Thyroid gland (tissue), 4 donors: ENCODE measurements at regions not wholly inside any gene's neighbourhood (a gene's known extent, or its start where the extent isn't known, plus 50 kb on each side); places are given as distances from the start of the nearest gene placed in this dataset.
"Not testable (repeated sequence)": the region's sequence is repeated elsewhere in the genome, so short reads cannot be mapped to it uniquely, and the experiment has no call there.

Experiments used
- POLR2A ChIP-seq, 2 donors: fragments of 450-650 bp; IDR thresholded peaks; one replicate each; pipeline ENCODE4 v1.6.1; 2017; ENCODE audit warnings: antibody characterized with exemption in 2 of 2, mild to moderate bottlenecking in 2 of 2, moderate library complexity in 1 of 2
- TF ChIP-seq, protein P1 (sequence below), 6 experiments: fragments of 200-600 bp in 3 of 6; fragments of 450-650 bp in 3 of 6; sonication (generic) in 3 of 6; IDR thresholded peaks; one replicate each; pipeline ENCODE4 v1.5.1; 2016 to 2019; ENCODE audit warnings: antibody characterized with exemption in 6 of 6, mild to moderate bottlenecking in 2 of 6, inconsistent platforms in 1 of 6, moderate library complexity in 1 of 6

DNA sequence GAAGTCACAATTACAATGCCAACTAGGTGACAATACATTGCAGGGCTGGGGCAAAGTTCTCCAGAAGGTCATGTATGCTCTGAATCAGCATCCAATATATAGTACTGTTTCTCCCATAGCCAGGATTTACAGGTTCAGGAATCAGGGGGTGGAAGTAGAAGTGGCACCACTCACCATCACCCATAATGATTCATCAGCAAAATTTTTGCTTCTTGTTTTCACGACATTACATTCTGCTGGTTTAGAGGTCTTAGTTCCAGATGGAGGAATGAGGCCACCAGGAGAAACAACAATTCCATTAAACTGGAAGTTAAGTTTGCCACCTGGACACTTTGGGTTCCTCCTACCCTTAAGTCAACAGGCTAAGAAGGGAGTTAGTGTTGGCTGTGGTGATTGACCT lies 505.9 kb downstream of the SLC6A15 start:
- not testable (repeated sequence) for TF ChIP-seq POLR2A (IDR thresholded peaks at IDR 0.05)
- TF ChIP-seq, protein P1, sequence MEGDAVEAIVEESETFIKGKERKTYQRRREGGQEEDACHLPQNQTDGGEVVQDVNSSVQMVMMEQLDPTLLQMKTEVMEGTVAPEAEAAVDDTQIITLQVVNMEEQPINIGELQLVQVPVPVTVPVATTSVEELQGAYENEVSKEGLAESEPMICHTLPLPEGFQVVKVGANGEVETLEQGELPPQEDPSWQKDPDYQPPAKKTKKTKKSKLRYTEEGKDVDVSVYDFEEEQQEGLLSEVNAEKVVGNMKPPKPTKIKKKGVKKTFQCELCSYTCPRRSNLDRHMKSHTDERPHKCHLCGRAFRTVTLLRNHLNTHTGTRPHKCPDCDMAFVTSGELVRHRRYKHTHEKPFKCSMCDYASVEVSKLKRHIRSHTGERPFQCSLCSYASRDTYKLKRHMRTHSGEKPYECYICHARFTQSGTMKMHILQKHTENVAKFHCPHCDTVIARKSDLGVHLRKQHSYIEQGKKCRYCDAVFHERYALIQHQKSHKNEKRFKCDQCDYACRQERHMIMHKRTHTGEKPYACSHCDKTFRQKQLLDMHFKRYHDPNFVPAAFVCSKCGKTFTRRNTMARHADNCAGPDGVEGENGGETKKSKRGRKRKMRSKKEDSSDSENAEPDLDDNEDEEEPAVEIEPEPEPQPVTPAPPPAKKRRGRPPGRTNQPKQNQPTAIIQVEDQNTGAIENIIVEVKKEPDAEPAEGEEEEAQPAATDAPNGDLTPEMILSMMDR (IDR thresholded peaks at IDR 0.05) = not testable (repeated sequence)
